ENCODE measurements at regions not wholly inside any gene's neighbourhood (a gene's known extent, or its start where the extent isn't known, plus 50 kb on each side); places are given as distances from the start of the nearest gene placed in this dataset.

GRCh38 chr9:91039835-91040140, 238.2 kb downstream of the SYK start:
- DNase-seq (no peak), ATAC-seq (no peak)
- intact Hi-C loops (cut with DNase I): no loop called here
- H3K9me3 ChIP-seq: no peaks in the 10 kb centered on the region
- peaks cover 11 to 22% of the 10 kb centered on the region in 2 donors for H3K4me1 ChIP-seq
- H3K27ac ChIP-seq: no peak overlapping the region
- TF ChIP-seq CTCF (IDR thresholded peaks at IDR 0.05): no peak
- no peaks in the 10 kb centered on the region for H3K36me3 ChIP-seq
- no peaks in the 10 kb centered on the region for H3K27me3 ChIP-seq
- H3K4me3 ChIP-seq: no peak overlapping the region

GRCh38 chr9:91040371-91041215, 239.0 kb downstream of the SYK start:
- intact Hi-C loops (cut with DNase I): no loop called here
- ATAC-seq (no peak), DNase-seq (no peak)
- Histone ChIP-seq H3K27me3 (no peaks in the 10 kb centered on the region), H3K9me3 (no peaks in the 10 kb centered on the region), H3K27ac (no peak overlapping the region), H3K4me1 (peaks cover 11 to 22% of the 10 kb centered on the region in 2 donors), H3K4me3 (no peak overlapping the region), H3K36me3 (no peaks in the 10 kb centered on the region)
- no peak for TF ChIP-seq CTCF (IDR thresholded peaks at IDR 0.05)

GRCh38 chr9:91042024-91042423, 240.4 kb downstream of the SYK start:
- no peak overlapping the region for H3K27ac ChIP-seq
- no peaks in the 10 kb centered on the region for H3K9me3 ChIP-seq
- H3K4me3 ChIP-seq: no peak overlapping the region
- no peak for DNase-seq
- intact Hi-C loops (cut with DNase I): no loop called here
- H3K36me3 ChIP-seq: no peaks in the 10 kb centered on the region
- ATAC-seq: no peak
- no peak for TF ChIP-seq CTCF (IDR thresholded peaks at IDR 0.05)
- H3K27me3 ChIP-seq: no peaks in the 10 kb centered on the region
- peaks cover 10 to 18% of the 10 kb centered on the region in 2 donors for H3K4me1 ChIP-seq

GRCh38 chr9:91042541-91042940, 240.9 kb downstream of the SYK start:
- H3K27ac ChIP-seq: no peak overlapping the region
- no peak for DNase-seq
- H3K27me3 ChIP-seq: no peaks in the 10 kb centered on the region
- no peaks in the 10 kb centered on the region for H3K9me3 ChIP-seq
- peaks cover 4 to 12% of the 10 kb centered on the region in 2 donors for H3K4me1 ChIP-seq
- H3K36me3 ChIP-seq: no peaks in the 10 kb centered on the region
- H3K4me3 ChIP-seq: no peak overlapping the region
- no peak for TF ChIP-seq CTCF (IDR thresholded peaks at IDR 0.05)
- intact Hi-C loops (cut with DNase I): no loop called here
- ATAC-seq: no peak

GRCh38 chr9:91043056-91043810, 241.6 kb downstream of the SYK start:
- ATAC-seq: peak; percentile 32
- intact Hi-C loops (cut with DNase I): no loop called here

More at GRCh38 chr9:91043056-91043810, 241.6 kb downstream of the SYK start:
- TF ChIP-seq CTCF (IDR thresholded peaks at IDR 0.05): no peak
- no peak for DNase-seq
- H3K36me3 ChIP-seq: no peaks in the 10 kb centered on the region
- no peaks in the 10 kb centered on the region for H3K9me3 ChIP-seq
- no peaks in the 10 kb centered on the region for H3K27me3 ChIP-seq
- H3K27ac ChIP-seq: no peak overlapping the region
- H3K4me3 ChIP-seq: no peak overlapping the region
- H3K4me1 ChIP-seq: peaks cover 0 to 5% of the 10 kb centered on the region in 2 donors
